ENCODE measurements at regions not wholly inside any gene's neighbourhood (a gene's known extent, or its start where the extent isn't known, plus 50 kb on each side); places are given as distances from the start of the nearest gene placed in this dataset.

- Histone ChIP-seq H3K9me2 (ENCODE audit: insufficient read depth) (no peaks in the 10 kb centered on the region), H3K9me3 (ENCODE audit: control insufficient read depth in 1 of 2, insufficient read depth in 1 of 2, low read depth in 1 of 2, low read length in 2 of 2) (no peaks in the 10 kb centered on the region), H3K9ac (ENCODE audit: low read length) (no peak overlapping the region), H2AFZ (ENCODE audit: low read depth, low read length, poor library complexity, severe bottlenecking) (no peak overlapping the region), H3K79me2 (ENCODE audit: insufficient read depth, low read length) (no peaks in the 10 kb centered on the region), H4K20me1 (ENCODE audit: insufficient read depth) (no peaks in the 10 kb centered on the region), H3K4me3 (replicated peaks in 1 of 2; ENCODE audit: low read depth in 1 of 2, low read length in 2 of 2) (no peak overlapping the region), H3K27ac (ENCODE audit: low read depth, low read length) (no peak overlapping the region), H3K36me3 (ENCODE audit: control insufficient read depth in 1 of 2, insufficient read depth in 2 of 2, low read length in 2 of 2) (no peaks in the 10 kb centered on the region), H3K4me2 (ENCODE audit: low read length) (no peak overlapping the region), H3K27me3 (ENCODE audit: insufficient read depth, low read length) (0 out of 2 replicates have a peak, but pooled peaks cover 3% of the 10 kb centered on the region), H3K4me1 (ENCODE audit: control insufficient read depth in 1 of 2, insufficient read depth in 2 of 2, low read length in 2 of 2) (no peaks in the 10 kb centered on the region)
- ChIA-PET CTCF (no interaction called here), RAD21 (ENCODE audit: low non-redundant PET in 1 of 2, low total read pairs in 2 of 2, uncharacterized antibody in 2 of 2, unreplicated experiment in 2 of 2) (no interaction called here), POLR2A (no interaction called here)
- ATAC-seq (no peak), DNase-seq (ENCODE audit: low read depth, low spot score) (no peak)
- BruUV-seq (replicated peaks), result no TSS peak
- intact Hi-C loops (cut with micrococcal nuclease), result no loop called here
- TF ChIP-seq JUND (IDR thresholded peaks at IDR 0.05), result no peak
- TF ChIP-seq POLR2A (IDR thresholded peaks at IDR 0.05; ENCODE audit: borderline replicate concordance, extremely low read depth, insufficient read depth, insufficient read length), result no peak
- no peak for TF ChIP-seq REST (IDR thresholded peaks at IDR 0.05; ENCODE audit: low read depth)
- TF ChIP-seq EZH2phosphoT487 (IDR thresholded peaks at IDR 0.05; ENCODE audit: borderline replicate concordance), result no peak
- TF ChIP-seq RAD21 (IDR thresholded peaks at IDR 0.05; ENCODE audit: low read depth), result no peak
- TF ChIP-seq SRF (IDR thresholded peaks at IDR 0.05; ENCODE audit: low read depth), result no peak
- no peak for TF ChIP-seq ATF3 (IDR thresholded peaks at IDR 0.05)
- no peak for TF ChIP-seq ELF1 (IDR thresholded peaks at IDR 0.05; ENCODE audit: borderline replicate concordance, low read depth)
- TF ChIP-seq ZFX (IDR thresholded peaks at IDR 0.05), result no peak
- no peak for TF ChIP-seq FOSL1 (IDR thresholded peaks at IDR 0.05; ENCODE audit: low read depth)
- TF ChIP-seq ZBTB33 (IDR thresholded peaks at IDR 0.05; ENCODE audit: extremely low read depth, insufficient replicate concordance, low read length), result no peak
Measured at GRCh38 chr2:2767837-2768236, 436.8 kb upstream of the MYT1L start.

Data from HCT116 (cell line).